ENCODE measurements at regions not wholly inside any gene's neighbourhood (a gene's known extent, or its start where the extent isn't known, plus 50 kb on each side); places are given as distances from the start of the nearest gene placed in this dataset.

DNA sequence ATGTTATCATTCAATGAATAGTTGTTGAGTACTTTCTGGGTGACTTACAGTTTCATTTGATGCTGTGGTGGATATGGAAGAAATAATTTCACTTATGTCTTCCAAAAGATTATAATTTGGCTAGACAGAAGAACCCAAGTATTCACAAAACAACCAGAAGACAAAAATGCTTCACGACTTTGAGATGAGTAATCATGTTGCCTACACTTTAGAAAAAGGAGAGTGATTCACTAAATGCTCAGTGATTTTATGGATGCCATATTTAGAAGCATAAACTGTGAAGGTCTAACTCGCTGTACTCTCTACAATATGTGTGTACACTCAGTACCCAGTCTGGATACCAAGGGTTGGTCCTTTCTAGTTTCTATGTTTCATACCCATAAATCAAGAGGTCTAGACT is 101.3 kb upstream of the E2F7 start:
- TF ChIP-seq, protein P1, sequence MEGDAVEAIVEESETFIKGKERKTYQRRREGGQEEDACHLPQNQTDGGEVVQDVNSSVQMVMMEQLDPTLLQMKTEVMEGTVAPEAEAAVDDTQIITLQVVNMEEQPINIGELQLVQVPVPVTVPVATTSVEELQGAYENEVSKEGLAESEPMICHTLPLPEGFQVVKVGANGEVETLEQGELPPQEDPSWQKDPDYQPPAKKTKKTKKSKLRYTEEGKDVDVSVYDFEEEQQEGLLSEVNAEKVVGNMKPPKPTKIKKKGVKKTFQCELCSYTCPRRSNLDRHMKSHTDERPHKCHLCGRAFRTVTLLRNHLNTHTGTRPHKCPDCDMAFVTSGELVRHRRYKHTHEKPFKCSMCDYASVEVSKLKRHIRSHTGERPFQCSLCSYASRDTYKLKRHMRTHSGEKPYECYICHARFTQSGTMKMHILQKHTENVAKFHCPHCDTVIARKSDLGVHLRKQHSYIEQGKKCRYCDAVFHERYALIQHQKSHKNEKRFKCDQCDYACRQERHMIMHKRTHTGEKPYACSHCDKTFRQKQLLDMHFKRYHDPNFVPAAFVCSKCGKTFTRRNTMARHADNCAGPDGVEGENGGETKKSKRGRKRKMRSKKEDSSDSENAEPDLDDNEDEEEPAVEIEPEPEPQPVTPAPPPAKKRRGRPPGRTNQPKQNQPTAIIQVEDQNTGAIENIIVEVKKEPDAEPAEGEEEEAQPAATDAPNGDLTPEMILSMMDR (IDR thresholded peaks at IDR 0.05): no peak
- no peak for TF ChIP-seq EZH2 (IDR thresholded peaks at IDR 0.05; ENCODE audit: borderline replicate concordance, insufficient read depth, low read depth, low read length, poor library complexity, severe bottlenecking)
